HT-29 (cell line): ENCODE measurements at regions not wholly inside any gene's neighbourhood (a gene's known extent, or its start where the extent isn't known, plus 50 kb on each side); places are given as distances from the start of the nearest gene placed in this dataset.

ENCODE experiments used
- DNase-seq: peaks from one replicate; pipeline ENCODE4 v3.0.0-alpha.2; 2015; ENCODE audit warnings: low spot score

DNA sequence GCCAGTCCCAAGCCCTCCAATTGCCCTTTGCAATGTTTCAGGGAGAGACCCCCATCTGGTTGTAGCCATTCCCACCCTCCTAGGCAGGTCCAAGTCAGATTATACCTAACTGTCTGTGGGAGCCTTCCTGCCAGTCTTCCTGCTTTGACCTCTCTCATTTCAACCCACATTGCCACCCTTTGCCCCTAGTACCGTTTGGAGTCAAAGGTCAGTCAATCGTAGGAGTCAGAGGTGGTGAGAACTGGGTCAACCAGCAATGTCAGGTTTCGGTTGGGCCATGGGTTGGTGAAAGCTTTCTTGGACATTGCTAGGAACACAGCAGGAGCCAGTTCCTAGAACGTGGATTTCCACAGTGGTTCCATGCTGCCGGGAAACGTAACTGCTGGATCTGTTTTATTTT is 269.4 kb upstream of the GHITM start:
- no peak for DNase-seq

DNA sequence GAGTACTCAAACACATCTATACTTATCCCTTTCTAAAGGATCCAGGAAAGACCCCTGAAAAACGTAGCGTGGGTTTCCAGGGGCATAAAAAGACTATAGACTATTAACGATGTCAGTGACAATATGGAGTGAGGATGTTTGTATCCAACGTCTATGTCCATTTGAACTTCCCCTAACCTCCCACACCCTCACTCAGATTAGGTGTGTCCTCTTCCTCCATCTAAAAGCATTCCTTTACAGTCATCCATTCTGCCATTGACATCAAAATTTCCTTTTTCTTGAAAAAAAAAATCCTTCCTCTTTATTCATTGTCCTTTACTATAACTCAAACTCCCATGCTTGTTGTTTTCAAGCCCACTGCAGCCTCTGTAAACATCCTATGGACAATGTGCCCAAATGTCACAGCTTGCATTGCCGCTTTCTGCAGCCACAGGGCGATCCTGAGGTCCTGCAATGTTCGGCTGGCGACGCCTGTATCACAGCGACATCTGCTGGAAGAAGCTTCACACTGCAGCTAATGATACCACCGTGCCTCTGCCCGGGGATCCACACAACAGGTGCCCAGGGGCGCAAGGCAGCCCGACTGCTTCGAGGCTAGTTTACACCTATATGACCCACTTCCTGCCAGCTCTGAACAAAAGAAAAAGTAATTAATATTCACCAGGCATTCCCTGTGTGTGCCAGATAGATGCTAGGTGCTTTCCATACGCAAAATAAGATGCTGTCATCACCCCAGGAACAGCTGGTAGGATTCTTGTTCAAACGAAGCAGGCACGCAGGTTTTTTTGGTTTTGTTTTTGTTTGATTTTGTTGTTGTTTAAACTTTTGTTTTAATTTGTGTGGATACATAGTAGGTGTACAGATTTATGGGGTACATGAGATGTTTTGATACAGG is 267.9 kb upstream of the GHITM start:
- DNase-seq, result peak; percentile 82

DNA sequence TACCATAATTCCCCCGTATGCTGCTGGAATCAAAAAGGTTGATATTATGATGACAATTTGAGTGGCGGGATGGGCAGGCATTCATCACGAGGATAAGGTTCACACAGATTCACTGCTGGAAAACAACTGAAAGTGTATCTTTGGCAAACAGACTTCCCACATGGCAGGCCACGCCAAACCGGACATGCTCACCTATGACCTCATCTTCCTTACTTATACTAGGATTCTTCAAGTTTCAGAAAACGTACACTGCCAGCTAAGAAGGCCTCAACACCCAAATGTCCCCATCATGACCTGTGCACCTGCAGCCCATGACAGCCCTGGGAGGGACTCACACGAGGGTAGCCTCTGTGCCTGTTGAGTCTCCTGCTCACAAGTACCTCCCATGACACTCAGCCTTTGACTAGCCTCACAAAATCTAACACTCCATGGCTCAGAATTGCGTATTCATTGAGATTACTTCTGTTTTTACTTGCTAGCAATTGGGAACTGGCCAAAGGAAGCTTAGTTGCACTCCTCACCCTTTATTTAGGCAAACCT is 259.0 kb upstream of the GHITM start:
- no peak for DNase-seq

DNA sequence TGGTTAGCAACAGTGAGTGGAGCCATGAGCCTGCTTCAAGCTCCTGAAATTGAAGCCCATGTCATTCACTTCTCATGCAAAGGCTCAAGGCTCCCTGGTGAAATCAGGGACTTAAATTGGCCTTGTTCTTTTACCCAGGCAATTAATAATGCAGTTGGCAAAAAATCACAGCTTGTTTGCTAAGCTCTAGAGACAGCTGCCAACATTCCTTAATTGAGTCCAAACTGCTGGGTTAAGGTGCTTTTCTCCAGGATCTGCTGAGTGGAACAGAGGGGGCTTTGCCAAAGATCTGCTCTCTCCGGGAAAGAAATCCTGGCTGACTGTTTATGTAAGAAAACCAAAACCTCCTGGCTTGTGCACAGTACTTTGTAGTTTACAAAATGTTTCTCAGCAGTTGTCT is 257.6 kb upstream of the GHITM start:
- no peak for DNase-seq

DNA sequence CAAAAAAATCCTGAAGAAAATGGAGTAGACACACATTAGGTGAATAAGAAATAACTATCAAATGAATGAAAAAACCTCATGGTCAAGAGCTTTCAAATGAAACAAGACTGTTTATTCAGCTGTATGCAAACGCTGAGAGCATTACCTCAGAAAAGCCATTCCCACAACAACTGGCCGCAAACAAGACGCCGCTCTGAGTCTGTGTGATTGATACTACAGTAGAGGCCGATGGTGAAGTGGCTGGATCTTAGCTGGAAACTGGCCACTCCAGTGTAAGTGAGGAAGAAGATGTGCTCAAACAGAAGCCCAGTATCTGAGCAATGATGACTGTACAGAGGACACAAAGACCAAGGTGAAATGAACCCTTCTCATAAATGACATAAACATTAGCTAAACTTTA is 252.4 kb upstream of the GHITM start:
- no peak for DNase-seq

DNA sequence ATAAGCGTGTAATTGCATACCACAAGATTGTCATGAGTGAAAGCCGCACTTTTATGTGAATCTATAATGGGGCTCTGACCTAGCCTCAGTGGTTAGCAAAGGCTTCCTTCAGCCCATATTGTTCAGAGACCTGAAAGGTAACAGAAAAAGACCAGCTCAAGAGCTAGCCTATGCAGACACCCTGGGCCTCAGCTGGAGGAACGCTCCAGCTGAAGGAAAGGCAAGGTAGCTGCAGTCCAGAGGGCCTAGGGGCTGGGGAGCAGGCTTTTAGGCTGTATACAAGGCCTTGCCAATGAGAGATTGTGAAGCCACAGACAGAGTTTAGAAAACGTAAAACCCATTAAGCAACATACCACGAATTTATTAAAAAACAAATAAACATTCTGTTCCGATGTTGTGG is 246.6 kb upstream of the GHITM start:
- DNase-seq, result no peak

DNA sequence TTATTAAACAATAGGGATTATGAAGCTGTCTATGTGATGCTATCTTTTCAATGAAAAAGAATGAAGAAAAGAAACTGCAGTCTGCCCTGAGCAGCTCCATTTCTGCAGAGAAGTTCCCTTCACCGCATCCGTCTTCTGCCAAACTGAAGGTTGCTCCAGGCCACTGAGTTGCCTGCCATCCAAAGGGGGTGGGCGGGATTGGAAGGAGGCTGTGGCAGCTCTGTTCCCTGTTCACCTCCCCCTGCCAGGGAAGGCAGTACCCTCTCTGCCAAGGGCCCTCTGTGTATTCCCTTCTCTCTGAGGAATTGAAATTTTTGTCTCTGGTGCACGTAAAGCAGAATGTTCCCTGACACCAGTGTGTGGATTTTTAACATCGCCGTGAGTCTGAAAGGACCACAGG is 243.1 kb upstream of the GHITM start:
- no peak for DNase-seq

DNA sequence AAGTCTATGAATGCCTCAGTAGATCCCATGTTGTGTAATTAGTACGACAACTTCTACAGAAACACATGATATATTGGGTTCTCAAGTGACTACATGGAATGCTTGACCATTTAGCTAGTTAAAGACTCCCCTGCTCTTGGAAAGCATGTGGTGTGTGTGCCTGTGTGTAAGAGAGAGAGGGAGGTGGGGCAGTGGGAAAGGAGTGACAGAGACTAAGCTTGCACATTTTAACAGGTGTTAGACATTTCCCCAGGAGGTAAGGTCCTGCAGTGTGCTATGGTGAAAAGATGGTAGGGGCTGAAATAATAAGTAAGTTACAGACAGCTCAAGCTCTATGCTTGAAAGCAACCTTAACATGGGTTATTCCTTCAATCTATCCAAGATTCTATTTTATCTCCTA is 241.7 kb upstream of the GHITM start:
- DNase-seq, result no peak

DNA sequence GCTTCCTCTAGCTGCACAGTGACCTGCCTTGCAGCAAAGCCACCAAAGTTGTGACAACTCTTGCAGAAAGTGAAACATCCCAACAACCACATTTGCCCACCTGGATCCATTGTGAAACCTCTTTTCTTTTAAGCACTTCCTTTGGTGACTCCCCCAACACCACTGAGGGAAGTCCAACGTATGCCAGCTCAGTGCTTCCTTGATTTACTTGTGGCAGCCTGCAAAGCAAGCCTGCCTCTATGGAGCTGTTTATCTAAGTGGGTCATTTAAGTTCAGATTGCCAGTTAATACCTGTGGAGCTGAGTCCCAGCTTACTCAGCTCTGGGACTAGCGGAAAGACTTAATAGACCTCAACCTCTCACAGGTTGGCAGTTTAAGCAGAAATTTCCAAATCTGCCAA is 230.8 kb upstream of the GHITM start:
- no peak for DNase-seq

DNA sequence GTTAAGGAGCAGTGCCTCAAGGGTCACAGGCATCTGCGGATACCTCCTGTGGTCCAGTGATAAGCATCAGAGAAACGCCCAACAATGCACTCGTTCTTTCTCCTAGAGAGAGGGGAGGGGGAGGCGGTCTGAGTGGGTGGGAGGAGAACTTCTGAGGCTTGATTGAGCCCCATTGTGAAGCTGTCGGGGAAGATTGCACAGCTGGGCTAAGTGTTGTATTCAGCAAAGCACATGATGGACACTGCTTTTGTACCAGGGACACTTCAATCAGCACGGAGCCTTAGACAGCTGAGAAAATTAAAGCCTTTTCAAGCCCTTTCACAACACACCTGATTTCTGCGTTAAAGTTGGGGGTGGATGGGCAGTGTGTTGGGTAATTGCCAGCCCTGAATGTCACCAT is 230.3 kb upstream of the GHITM start:
- no peak for DNase-seq

DNA sequence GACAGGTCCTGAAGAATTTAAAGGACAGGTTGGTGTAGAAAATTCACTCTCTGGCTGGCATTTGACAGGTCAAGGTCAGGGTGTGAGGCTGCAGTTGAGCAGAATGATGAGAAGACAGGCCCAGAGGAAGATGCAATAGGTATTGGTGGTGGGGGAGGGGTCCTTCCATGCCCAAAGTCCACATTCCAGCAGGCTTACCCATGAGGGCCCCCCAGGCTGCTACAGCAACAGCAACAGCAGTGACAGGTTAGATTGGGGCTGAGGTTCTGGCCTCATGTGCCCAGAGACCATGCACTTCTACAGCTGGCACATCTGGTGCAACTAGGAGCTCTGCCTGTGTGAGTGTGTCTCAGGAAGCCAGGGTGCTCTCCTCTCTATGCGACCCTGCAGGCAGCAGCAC is 223.5 kb upstream of the GHITM start:
- DNase-seq, result no peak

DNA sequence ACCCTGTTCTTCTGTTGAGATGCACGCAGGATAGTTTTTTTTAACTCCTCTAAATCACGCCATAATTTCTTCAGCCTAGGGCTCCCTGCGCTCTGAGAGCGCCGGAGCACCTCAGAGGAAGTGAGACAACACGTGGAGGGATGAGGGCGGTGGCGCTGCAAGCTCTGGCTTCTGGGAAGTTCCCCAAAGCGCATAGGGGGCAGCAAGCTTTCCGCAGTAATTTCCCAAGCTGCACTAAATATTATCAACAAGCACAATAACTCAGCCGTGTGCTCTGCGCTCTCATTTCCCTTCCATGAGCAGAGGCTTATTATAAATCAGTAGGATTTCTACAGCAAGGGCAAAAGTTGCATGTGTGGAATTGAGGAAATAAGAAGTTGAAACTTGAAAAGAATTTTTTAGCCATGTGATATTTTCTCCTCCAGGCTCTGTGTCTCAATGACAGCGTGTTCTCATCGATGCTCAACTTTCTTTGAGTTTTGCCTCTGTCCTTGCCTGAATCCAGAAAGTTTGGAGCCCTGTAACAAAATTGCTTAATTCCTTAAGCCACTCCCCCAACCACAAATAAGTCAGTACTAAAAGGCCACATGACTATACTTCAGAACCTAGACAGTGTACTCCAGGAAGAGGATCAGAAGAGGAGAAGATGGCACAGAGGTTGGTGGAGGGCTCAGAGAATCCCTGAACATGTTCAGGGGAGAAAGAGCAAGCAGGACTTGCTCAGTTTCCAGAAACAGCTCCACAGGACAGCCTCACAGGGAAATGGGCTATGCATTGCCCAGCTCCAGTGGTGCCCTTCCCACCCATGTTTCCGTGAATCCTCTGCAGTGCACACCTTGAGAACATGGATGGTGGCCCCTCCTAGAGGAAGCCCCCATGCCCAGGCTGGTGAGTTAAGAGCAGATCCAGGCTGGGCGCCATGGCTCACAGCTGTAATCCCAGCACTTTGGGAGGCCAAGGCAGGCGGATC is 221.5 kb upstream of the GHITM start:
- DNase-seq, result peak; percentile 15

DNA sequence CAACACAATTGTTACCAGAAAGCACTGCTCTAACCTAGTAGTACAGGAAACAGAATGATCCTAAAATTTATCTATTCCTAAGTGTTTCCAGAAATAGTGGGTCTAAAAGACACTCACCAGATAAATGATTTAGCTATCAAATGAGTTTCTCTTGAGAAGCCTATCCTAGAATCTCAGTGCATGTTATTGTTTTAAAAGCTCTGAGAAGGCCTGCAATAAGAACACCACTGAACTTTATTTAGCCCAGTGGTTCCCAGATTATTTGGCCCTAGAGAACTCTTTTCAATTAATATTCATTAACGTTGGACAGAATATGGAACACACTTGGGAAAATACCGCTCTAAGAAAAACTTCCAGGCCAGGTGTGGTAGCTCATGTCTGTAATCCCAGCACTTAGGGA is 220.1 kb upstream of the GHITM start:
- no peak for DNase-seq

DNA sequence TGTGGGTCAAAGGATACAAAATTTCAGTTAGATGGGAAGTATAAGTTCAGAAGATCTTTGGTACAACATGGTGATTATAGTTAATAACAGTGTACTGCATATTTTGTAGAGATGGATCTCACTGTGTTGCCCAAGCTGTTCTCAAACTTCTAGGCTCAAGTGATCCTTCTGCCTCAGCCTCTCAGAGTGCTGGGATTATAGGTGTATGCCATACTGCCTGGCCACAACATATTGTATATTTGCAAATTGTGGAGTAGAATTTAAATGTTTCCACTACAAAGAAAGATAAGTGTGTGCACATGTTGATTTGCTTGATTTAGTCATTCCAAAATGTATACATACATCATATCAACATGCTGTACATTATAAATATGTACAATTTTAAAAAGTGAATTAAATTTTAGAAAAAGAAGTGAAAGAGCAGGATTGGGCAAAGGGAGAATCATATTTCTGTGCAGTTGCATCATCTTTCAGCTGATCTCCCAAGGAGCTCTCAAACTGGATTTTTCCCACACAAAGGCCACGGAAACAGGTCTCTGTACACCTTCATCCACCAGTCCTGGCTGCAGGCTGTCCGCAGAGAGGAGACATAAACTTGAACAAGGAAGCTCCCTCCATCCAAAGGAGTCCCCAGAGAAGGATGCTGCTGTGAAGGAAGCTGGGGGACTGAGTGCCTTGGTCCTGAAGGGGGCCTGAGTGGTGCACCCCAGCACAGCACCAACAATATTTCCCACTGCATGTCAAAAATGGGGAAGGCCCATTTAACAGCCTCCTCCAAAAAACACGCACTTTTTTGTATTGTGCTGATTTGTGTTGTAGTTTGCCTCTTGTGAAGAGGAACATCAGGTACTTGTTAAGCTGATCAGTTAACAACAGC is 217.1 kb upstream of the GHITM start:
- DNase-seq, result no peak

DNA sequence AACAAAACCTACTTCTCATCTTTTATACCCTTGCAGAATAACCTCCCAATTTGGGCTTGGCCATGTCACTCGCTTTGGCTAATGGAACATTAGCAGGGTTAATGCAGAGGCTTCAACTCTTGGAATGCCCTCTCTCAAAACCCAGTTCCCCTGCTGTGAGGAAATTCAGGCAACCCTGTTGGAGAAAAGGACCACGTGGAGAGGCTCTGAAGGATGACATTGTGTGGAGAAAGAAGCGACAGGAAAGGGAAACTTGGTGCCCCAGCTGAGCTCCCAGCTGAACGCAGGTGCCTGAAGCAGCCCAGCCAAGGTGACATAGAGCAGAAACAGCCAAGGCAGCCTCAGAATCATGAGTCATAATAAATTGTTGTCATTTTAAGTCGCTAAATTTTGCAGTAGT is 214.2 kb upstream of the GHITM start:
- DNase-seq, result no peak

DNA sequence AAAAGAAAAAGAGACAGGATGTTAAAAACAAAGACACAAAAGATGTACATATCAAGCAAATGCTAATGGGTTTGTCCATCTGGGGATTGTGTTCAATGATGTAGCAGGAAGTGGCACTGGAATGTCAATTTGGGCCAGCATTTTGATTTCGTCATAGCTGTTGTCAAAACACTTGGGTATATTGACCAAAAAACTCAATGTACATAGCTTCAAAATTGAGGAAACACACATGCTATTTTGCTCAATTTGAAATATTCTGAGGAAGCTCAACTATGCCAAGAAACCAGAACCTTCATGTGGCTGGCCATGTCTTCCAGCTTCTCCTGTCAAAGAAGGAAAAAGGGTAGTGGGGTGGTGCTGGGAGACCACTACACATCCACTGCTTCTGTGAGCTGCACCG is 212.7 kb upstream of the GHITM start:
- DNase-seq, result no peak

DNA sequence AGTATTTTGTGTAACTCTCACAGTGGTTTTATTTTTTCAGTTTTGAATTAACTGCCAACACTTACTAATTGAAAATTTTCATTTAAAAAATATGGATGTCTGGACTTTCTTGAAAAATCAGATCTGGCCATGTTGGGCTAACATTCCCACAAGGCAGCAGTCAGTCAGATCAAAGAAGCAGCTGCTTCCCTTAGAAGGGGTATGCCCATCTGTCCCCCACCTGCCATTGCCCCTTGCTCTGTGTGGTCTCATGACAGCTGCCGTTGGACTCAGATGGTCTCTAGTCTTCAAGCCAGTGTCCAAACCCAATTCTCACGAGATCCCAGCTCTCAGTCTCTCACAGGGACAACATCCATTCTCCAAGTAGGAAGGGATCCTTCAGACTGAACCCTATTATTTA is 212.1 kb upstream of the GHITM start:
- DNase-seq, result no peak

DNA sequence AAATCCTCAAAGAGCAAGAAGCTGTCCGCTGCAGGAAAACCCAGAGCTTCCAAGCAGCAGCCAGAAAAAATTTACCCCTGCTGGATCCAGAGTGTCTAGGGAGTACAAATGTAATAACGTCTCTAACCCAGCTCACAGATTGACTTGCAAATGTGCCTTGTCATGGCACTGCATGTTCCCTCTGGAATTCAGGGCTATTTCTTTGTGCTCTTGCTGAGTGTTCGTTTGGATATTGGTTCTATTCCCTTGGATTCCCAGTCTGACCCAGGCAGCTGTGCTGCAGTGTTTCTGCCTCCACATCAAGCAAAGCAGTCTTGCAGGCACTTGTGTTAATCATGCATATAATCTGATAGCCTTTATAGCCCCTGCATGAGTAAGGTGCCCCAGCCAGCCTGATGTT is 209.9 kb upstream of the GHITM start:
- DNase-seq, result no peak

DNA sequence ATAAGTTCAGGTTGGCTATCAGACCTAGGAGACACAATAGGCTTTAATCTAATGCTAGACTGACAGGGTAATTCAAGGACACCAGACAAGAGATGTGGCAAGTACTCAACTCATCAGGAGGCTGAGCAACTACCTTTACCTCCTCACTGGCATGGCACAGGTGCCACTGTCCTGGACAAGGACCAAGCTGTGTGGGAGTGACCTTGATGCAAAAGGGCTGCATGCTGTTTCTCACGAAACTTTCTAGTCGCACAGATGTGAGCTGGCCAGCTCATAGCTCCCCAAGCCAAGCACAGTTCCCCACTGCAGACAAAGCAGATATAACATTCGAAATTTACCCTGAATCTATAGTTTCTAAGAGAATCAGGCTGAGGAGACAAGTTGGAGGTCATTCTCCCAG is 207.6 kb upstream of the GHITM start:
- no peak for DNase-seq

DNA sequence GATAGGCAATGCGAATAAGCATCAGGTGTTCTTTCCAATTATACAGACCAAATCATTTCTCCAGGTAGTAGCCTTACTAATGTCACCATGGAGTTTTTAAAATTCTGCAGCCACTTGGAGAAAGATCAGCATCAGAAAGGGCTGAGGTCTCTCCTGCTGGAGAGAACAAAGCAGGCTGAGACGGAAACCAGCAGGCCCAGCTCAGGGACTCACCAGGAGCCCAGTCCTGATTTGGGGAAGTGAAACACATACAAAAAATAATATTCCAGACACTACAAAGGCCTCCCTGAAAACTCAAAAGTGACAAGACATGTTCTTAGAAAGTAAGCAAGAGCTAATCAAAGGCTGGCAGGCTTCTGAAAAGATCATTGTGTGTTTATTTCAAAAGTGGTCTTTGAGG is 207.1 kb upstream of the GHITM start:
- DNase-seq, result no peak

DNA sequence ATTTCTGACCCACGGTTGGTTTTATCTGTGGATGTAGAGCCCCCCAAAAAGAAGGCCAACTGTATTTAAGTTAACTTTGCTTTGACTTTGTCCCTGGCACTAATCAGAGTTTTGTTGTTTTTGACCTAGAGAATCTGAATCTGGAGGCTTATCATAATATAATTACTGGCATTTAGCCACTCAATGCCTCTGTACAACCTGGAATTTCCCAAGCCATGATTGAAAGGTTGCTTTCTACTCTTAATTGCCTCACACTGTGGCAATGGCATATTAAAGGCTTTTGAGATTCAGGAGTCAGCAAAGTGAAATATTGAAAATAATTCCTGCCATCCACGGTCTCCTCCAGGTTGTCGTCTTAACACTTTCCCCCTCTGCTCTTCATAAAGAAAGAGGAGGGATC is 205.2 kb upstream of the GHITM start:
- DNase-seq, result no peak
